ENCODE measurements at regions not wholly inside any gene's neighbourhood (a gene's known extent, or its start where the extent isn't known, plus 50 kb on each side); places are given as distances from the start of the nearest gene placed in this dataset.

- Histone ChIP-seq H3K27ac (no peak overlapping the region), H3K4me3 (no peak overlapping the region), H3K4me1 (ENCODE audit: insufficient read depth) (no peaks in the 10 kb centered on the region), H3K36me3 (no peaks in the 10 kb centered on the region), H3K27me3 (no peaks in the 10 kb centered on the region), H3K9me3 (no peaks in the 10 kb centered on the region)
- 71 to 76% (median 76%) methylated on average over 5 of the region's 5 CpGs for WGBS, 3 donors
- intact Hi-C loops (cut with DNase I), result no loop called here
- DNase-seq, result no peak
- TF ChIP-seq EP300 (IDR thresholded peaks at IDR 0.05) (no peak), POLR2A (IDR thresholded peaks at IDR 0.05) (no peak), CTCF (IDR thresholded peaks at IDR 0.05) (no peak)
These were observed 555.0 kb downstream of the MID1IP1 start for GRCh38 chrX:39356119-39356807.

GRCh38 chrX:39360101-39360500 lies 558.8 kb downstream of the MID1IP1 start:
- Histone ChIP-seq H3K36me3 (no peaks in the 10 kb centered on the region), H3K4me1 (ENCODE audit: insufficient read depth) (no peaks in the 10 kb centered on the region), H3K4me3 (no peak overlapping the region), H3K27ac (no peak overlapping the region), H3K27me3 (no peaks in the 10 kb centered on the region), H3K9me3 (no peaks in the 10 kb centered on the region)
- no peak for DNase-seq
- WGBS, 3 donors, result 43 to 73% (median 50%) methylated on average over 1 of the region's 1 CpG
- intact Hi-C loops (cut with DNase I), result loop anchor here in 1 of 4 donors (10.0 kb wide), 1 partner anchor 55 kb away; no protein-coding TSS in a partner anchor
- TF ChIP-seq EP300 (IDR thresholded peaks at IDR 0.05) (no peak), POLR2A (IDR thresholded peaks at IDR 0.05) (no peak), CTCF (IDR thresholded peaks at IDR 0.05) (no peak)

- TF ChIP-seq CTCF (IDR thresholded peaks at IDR 0.05), result no peak
- no peak for TF ChIP-seq EP300 (IDR thresholded peaks at IDR 0.05)
- no peak for TF ChIP-seq POLR2A (IDR thresholded peaks at IDR 0.05)
- Histone ChIP-seq H3K4me1 (ENCODE audit: insufficient read depth) (no peaks in the 10 kb centered on the region), H3K27me3 (no peaks in the 10 kb centered on the region), H3K9me3 (no peaks in the 10 kb centered on the region), H3K4me3 (no peak overlapping the region), H3K36me3 (no peaks in the 10 kb centered on the region), H3K27ac (no peak overlapping the region)
- intact Hi-C loops (cut with DNase I), result loop anchor here in 1 of 4 donors (10.0 kb wide), 1 partner anchor 57 kb away; no protein-coding TSS in a partner anchor
- no peak for DNase-seq
These were observed 560.5 kb downstream of the MID1IP1 start for GRCh38 chrX:39361736-39362135.

- intact Hi-C loops (cut with DNase I), result loop anchor here in 1 of 4 donors (10.0 kb wide), 1 partner anchor 63 kb away; no protein-coding TSS in a partner anchor
- Histone ChIP-seq H3K36me3 (no peaks in the 10 kb centered on the region), H3K4me3 (no peak overlapping the region), H3K27ac (no peak overlapping the region), H3K9me3 (no peaks in the 10 kb centered on the region), H3K27me3 (no peaks in the 10 kb centered on the region), H3K4me1 (ENCODE audit: insufficient read depth) (no peaks in the 10 kb centered on the region)
- no peak for DNase-seq
- TF ChIP-seq EP300 (IDR thresholded peaks at IDR 0.05), result no peak
- TF ChIP-seq POLR2A (IDR thresholded peaks at IDR 0.05), result no peak
- no peak for TF ChIP-seq CTCF (IDR thresholded peaks at IDR 0.05)
- 57 to 68% (median 68%) methylated on average over 5 of the region's 5 CpGs for WGBS, 3 donors
These were observed 566.2 kb downstream of the MID1IP1 start for GRCh38 chrX:39367416-39367815.

All from ovary (tissue), 7 donors.